HCT116 (cell line): ENCODE measurements at regions not wholly inside any gene's neighbourhood (a gene's known extent, or its start where the extent isn't known, plus 50 kb on each side); places are given as distances from the start of the nearest gene placed in this dataset.

ENCODE experiments used
- ATAC-seq: fragments of 200-7000 bp; cut with Tn5 transposase; 2 replicates; pipeline ENCODE4 v1.9.1; 2020; ENCODE audit warnings: mild to moderate bottlenecking, moderate library complexity
- BruUV-seq: library from RNA; stranded (reverse); fragments of 400-500 nt; replicated peaks from 2 replicates; lab custom pipeline; 2021; lab: Mats Ljungman, UMichigan
- CTCF ChIA-PET: fragments of 300-600 bp; sonication (Branson Sonifier 250); formaldehyde crosslinking; loops from one replicate; lab custom pipeline; 2021; ENCODE audit warnings: antibody characterized with exemption; lab: Charles Lee
- POLR2A ChIA-PET: fragments of 300-600, 350-600 bp; sonication (Branson Sonifier 250); formaldehyde crosslinking; loops from one replicate; lab custom pipeline; 2021; ENCODE audit warnings: antibody characterized with exemption; lab: Charles Lee
- RAD21 ChIA-PET, 2 experiments: fragments of 300-600 bp; sonication (Branson Sonifier 250); formaldehyde crosslinking; loops; one replicate each; lab custom pipeline; 2023; ENCODE audit warnings: low total read pairs in 2 of 2; ENCODE audit not compliant: uncharacterized antibody in 2 of 2, unreplicated experiment in 2 of 2, low non-redundant PET in 1 of 2; lab: Charles Lee
- DNase-seq: peaks from one replicate; pipeline ENCODE4 v3.0.0-alpha.2; 2010; ENCODE audit warnings: low read depth, low spot score
- H2AFZ ChIP-seq: fragments of 200-600 bp; shearing (Covaris generic), sonication (generic); 2 replicates; pipeline ENCODE4 v1.6.1; 2017; ENCODE audit warnings: low read depth, mixed run types, mixed read lengths, antibody characterized with exemption, low read length; ENCODE audit not compliant: poor library complexity, severe bottlenecking
- H3K27ac ChIP-seq: 2 replicates; pipeline ENCODE4 v1.5.1; 2012; ENCODE audit warnings: low read depth, low read length
- H3K27me3 ChIP-seq: fragments of 200-600 bp; sonication (generic); 2 replicates; pipeline ENCODE4 v1.6.1; 2016; ENCODE audit warnings: mixed run types, low read length, mixed read lengths; ENCODE audit not compliant: insufficient read depth
- H3K36me3 ChIP-seq, 2 experiments: fragments of 200-500 bp in 1 of 2; fragments of 200-600 bp in 1 of 2; sonication (Bioruptor generic) in 1 of 2; sonication (generic) in 1 of 2; 2 replicates each; pipeline versions ENCODE4 v1.5.1 to v1.6.1; 2014 to 2016; ENCODE audit warnings: low read length in 2 of 2, inconsistent platforms in 1 of 2, mixed read lengths in 1 of 2, mixed run types in 1 of 2; ENCODE audit not compliant: insufficient read depth in 2 of 2, control insufficient read depth in 1 of 2
- H3K4me1 ChIP-seq, 2 experiments: fragments of 200-600 bp in 1 of 2; sonication (generic) in 1 of 2; 2 replicates each; pipeline versions ENCODE4 v1.5.1 to v1.6.1; 2012 to 2017; ENCODE audit warnings: low read length in 2 of 2, inconsistent platforms in 1 of 2, mild to moderate bottlenecking in 1 of 2, mixed read lengths in 1 of 2, mixed run types in 1 of 2, moderate library complexity in 1 of 2; ENCODE audit not compliant: insufficient read depth in 2 of 2, control insufficient read depth in 1 of 2
- H3K4me2 ChIP-seq: fragments of 200-600 bp; sonication (generic); 2 replicates; pipeline ENCODE4 v1.6.1; 2017; ENCODE audit warnings: mixed run types, low read length, mixed read lengths
- H3K4me3 ChIP-seq, 2 experiments: fragments of 200-600 bp in 1 of 2; sonication (generic) in 1 of 2; replicated peaks in 1 of 2; 2 replicates each; pipeline ENCODE4 v1.5.1; 2011 to 2016; ENCODE audit warnings: low read length in 2 of 2, control low read depth in 1 of 2, low read depth in 1 of 2, mild to moderate bottlenecking in 1 of 2, mixed read lengths in 1 of 2, mixed run types in 1 of 2
- H3K79me2 ChIP-seq: fragments of 200-600 bp; sonication (generic); 2 replicates; pipeline ENCODE4 v1.6.1; 2017; ENCODE audit warnings: mild to moderate bottlenecking, mixed run types, low read length, moderate library complexity, mixed read lengths; ENCODE audit not compliant: insufficient read depth
- H3K9ac ChIP-seq: fragments of 200-600 bp; sonication (generic); 2 replicates; pipeline ENCODE4 v1.6.1; 2016; ENCODE audit warnings: low read length, mixed read lengths
- H3K9me2 ChIP-seq: fragments of 200-600 bp; sonication (generic), shearing (Covaris generic); 2 replicates; pipeline ENCODE4 v1.6.1; 2017; ENCODE audit warnings: mixed run types, mild to moderate bottlenecking, moderate library complexity; ENCODE audit not compliant: insufficient read depth
- H3K9me3 ChIP-seq, 2 experiments: fragments of 200-500 bp in 1 of 2; fragments of 200-600 bp in 1 of 2; sonication (Bioruptor generic) in 1 of 2; sonication (generic) in 1 of 2; 2 replicates each; pipeline ENCODE4 v1.6.1; 2014 to 2017; ENCODE audit warnings: low read length in 2 of 2, mixed read lengths in 2 of 2, inconsistent platforms in 1 of 2, low read depth in 1 of 2, mild to moderate bottlenecking in 1 of 2, mixed run types in 1 of 2, moderate library complexity in 1 of 2; ENCODE audit not compliant: control insufficient read depth in 1 of 2, insufficient read depth in 1 of 2
- H4K20me1 ChIP-seq: fragments of 200-600 bp; sonication (generic), shearing (Covaris generic); 2 replicates; pipeline ENCODE4 v1.6.1; 2017; ENCODE audit warnings: mixed run types, mild to moderate bottlenecking, moderate library complexity; ENCODE audit not compliant: insufficient read depth
- ATF3 ChIP-seq: IDR thresholded peaks from 2 replicates; pipeline ENCODE4 v1.6.1; 2012
- CEBPB ChIP-seq: IDR thresholded peaks from 2 replicates; pipeline ENCODE4 v1.6.1; 2012; ENCODE audit warnings: low read depth
- CTCF ChIP-seq, 3 experiments: fragments of 200-600 bp in 1 of 3; sonication (generic) in 1 of 3; IDR thresholded peaks in 2 of 3; conservative IDR thresholded peaks in 1 of 3; 2 replicates each; pipeline ENCODE4 v1.5.1; 2012 to 2017; ENCODE audit warnings: low read depth in 2 of 3, low read length in 2 of 3, antibody characterized with exemption in 1 of 3, borderline replicate concordance in 1 of 3, control low read depth in 1 of 3, mild to moderate bottlenecking in 1 of 3, mixed read lengths in 1 of 3, mixed run types in 1 of 3, moderate library complexity in 1 of 3; ENCODE audit not compliant: insufficient read depth in 1 of 3
- EZH2 ChIP-seq: fragments of 200-600 bp; sonication (generic); IDR thresholded peaks from 2 replicates; pipeline ENCODE4 v1.6.1; 2017; ENCODE audit warnings: antibody characterized with exemption, mixed run types
- EZH2phosphoT487 ChIP-seq: fragments of 200-600 bp; IDR thresholded peaks from 2 replicates; pipeline ENCODE4 v1.6.1; 2018; ENCODE audit warnings: antibody characterized with exemption, borderline replicate concordance
- FOSL1 ChIP-seq: IDR thresholded peaks from 2 replicates; pipeline ENCODE4 v1.6.1; 2012; ENCODE audit warnings: low read depth
- MAX ChIP-seq: IDR thresholded peaks from 2 replicates; pipeline ENCODE4 v1.6.1; 2012
- POLR2A ChIP-seq: IDR thresholded peaks from 2 replicates; pipeline ENCODE4 v1.7.0; 2011; ENCODE audit warnings: borderline replicate concordance; ENCODE audit not compliant: insufficient read depth, insufficient read length; ENCODE audit errors: extremely low read depth
- POLR2AphosphoS5 ChIP-seq: IDR thresholded peaks from 2 replicates; pipeline ENCODE4 v1.6.1; 2011; ENCODE audit warnings: mild to moderate bottlenecking, low read depth, low read length, moderate library complexity
- RAD21 ChIP-seq: IDR thresholded peaks from 2 replicates; pipeline ENCODE4 v1.6.1; 2012; ENCODE audit warnings: low read depth, mild to moderate bottlenecking
- REST ChIP-seq: IDR thresholded peaks from 2 replicates; pipeline ENCODE4 v1.6.1; 2012; ENCODE audit warnings: low read depth
- SIN3A ChIP-seq: IDR thresholded peaks from 2 replicates; pipeline ENCODE4 v1.6.1; 2012; ENCODE audit warnings: low read depth
- SP1 ChIP-seq: IDR thresholded peaks from 2 replicates; pipeline ENCODE4 v1.6.1; 2012; ENCODE audit warnings: low read depth
- SRF ChIP-seq: IDR thresholded peaks from 2 replicates; pipeline ENCODE4 v1.6.1; 2012; ENCODE audit warnings: low read depth
- TCF7L2 ChIP-seq: IDR thresholded peaks from 2 replicates; pipeline ENCODE4 v1.7.0; 2011; ENCODE audit warnings: borderline replicate concordance, inconsistent platforms; ENCODE audit not compliant: insufficient read depth, insufficient read length; ENCODE audit errors: extremely low read depth
- YY1 ChIP-seq: IDR thresholded peaks from 2 replicates; pipeline ENCODE4 v1.6.1; 2011; ENCODE audit warnings: low read length, low read depth, moderate library complexity, mild to moderate bottlenecking; ENCODE audit not compliant: insufficient replicate concordance; ENCODE audit errors: extremely low read depth
- ZBTB33 ChIP-seq: IDR thresholded peaks from 2 replicates; pipeline ENCODE4 v1.6.1; 2011; ENCODE audit warnings: mild to moderate bottlenecking, low read length, moderate library complexity; ENCODE audit not compliant: insufficient replicate concordance; ENCODE audit errors: extremely low read depth
- ZFX ChIP-seq: fragments of 450-650 bp; IDR thresholded peaks from 2 replicates; pipeline ENCODE4 v1.6.1; 2017
- intact Hi-C: fragments of 100-400 bp; cut with micrococcal nuclease; formaldehyde crosslinking; loops from 2 replicates; pipeline ENCODE4 v1.10.0; 2022

- ATAC-seq: no peak
- Histone ChIP-seq H3K4me3 (no peak overlapping the region), H3K79me2 (no peaks in the 10 kb centered on the region), H3K9me2 (no peaks in the 10 kb centered on the region), H2AFZ (no peak overlapping the region), H3K27me3 (no peaks in the 10 kb centered on the region), H3K4me1 (no peaks in the 10 kb centered on the region), H4K20me1 (no peaks in the 10 kb centered on the region), H3K27ac (no peak overlapping the region), H3K9ac (no peak overlapping the region), H3K36me3 (no peaks in the 10 kb centered on the region), H3K4me2 (no peak overlapping the region), H3K9me3 (no peaks in the 10 kb centered on the region)
- RAD21 ChIA-PET: no interaction called here
- BruUV-seq: no TSS peak
- intact Hi-C loops: no loop called here
- TF ChIP-seq SRF (no peak), EZH2phosphoT487 (no peak), CEBPB (no peak), FOSL1 (no peak), ZFX (no peak), YY1 (no peak), EZH2 (no peak), RAD21 (no peak), TCF7L2 (no peak), REST (no peak), SP1 (no peak), POLR2AphosphoS5 (no peak), ATF3 (no peak), ZBTB33 (no peak), MAX (no peak), CTCF (IDR thresholded peaks at IDR 0.05 in 2 of 3, conservative IDR thresholded peaks at IDR 0.05 in 1 of 3; ENCODE audit: borderline replicate concordance in 1 of 3, insufficient read depth in 1 of 3, low read depth in 2 of 3, low read length in 2 of 3) (no peak), POLR2A (no peak), SIN3A (no peak)
- CTCF ChIA-PET: no interaction called here
- POLR2A ChIA-PET: no interaction called here
- DNase-seq: no peak
These were observed 121.8 kb upstream of the AP1S2 start for GRCh38 chrX:15976396-15976795.
